ENCODE measurements at regions not wholly inside any gene's neighbourhood (a gene's known extent, or its start where the extent isn't known, plus 50 kb on each side); places are given as distances from the start of the nearest gene placed in this dataset.

DNA sequence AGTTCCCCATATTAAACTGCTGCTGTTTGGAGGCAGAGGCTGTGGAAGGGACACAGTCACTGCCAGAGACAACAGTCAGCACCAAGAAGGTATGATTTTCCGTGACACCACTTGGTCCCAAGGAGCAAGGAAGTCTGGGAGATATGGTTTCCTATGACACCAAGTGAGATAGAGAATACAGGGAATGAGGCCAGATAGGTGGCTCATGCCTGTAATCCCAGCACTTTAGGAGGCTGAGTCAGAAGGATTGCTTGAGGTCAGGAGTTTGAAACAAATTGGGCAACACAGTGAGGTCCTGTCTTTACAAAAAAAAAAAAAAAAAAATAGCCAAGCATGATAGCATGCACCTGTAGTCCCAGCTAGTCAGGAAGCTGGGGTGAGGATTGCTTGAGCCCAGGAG is 90.8 kb downstream of the ABCC12 start:
- no peak for TF ChIP-seq EZH2 (IDR thresholded peaks at IDR 0.05; ENCODE audit: low read length)
- TF ChIP-seq, protein P1, sequence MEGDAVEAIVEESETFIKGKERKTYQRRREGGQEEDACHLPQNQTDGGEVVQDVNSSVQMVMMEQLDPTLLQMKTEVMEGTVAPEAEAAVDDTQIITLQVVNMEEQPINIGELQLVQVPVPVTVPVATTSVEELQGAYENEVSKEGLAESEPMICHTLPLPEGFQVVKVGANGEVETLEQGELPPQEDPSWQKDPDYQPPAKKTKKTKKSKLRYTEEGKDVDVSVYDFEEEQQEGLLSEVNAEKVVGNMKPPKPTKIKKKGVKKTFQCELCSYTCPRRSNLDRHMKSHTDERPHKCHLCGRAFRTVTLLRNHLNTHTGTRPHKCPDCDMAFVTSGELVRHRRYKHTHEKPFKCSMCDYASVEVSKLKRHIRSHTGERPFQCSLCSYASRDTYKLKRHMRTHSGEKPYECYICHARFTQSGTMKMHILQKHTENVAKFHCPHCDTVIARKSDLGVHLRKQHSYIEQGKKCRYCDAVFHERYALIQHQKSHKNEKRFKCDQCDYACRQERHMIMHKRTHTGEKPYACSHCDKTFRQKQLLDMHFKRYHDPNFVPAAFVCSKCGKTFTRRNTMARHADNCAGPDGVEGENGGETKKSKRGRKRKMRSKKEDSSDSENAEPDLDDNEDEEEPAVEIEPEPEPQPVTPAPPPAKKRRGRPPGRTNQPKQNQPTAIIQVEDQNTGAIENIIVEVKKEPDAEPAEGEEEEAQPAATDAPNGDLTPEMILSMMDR (optimal IDR thresholded peaks at IDR 0.05 in 1 of 3, IDR thresholded peaks at IDR 0.05 in 1 of 3, conservative IDR thresholded peaks at IDR 0.05 in 1 of 3; ENCODE audit: extremely low read depth in 1 of 3, insufficient read depth in 2 of 3, low read length in 3 of 3), result no peak
